WTC11 (cell line): ENCODE measurements at regions not wholly inside any gene's neighbourhood (a gene's known extent, or its start where the extent isn't known, plus 50 kb on each side); places are given as distances from the start of the nearest gene placed in this dataset.

Experiments used
- ATAC-seq: fragments of 200-7000 bp; cut with Tn5 transposase; 2 replicates; pipeline ENCODE4 v1.10.0; 2021; ENCODE audit warnings: mild to moderate bottlenecking, moderate library complexity
- CTCF ChIA-PET: fragments of 300-600 bp; sonication (Branson Sonifier 250); formaldehyde crosslinking; loops from one replicate; lab custom pipeline; 2021; ENCODE audit warnings: antibody characterized with exemption; lab: Charles Lee
- POLR2A ChIA-PET: fragments of 350-600 bp; sonication (Branson Sonifier 250); formaldehyde crosslinking; loops from one replicate; lab custom pipeline; 2021; ENCODE audit warnings: antibody characterized with exemption; lab: Charles Lee
- DNase-seq: peaks from one replicate; pipeline ENCODE4 v3.0.0; 2021; ENCODE audit warnings: low spot score
- H3K27ac Mint-ChIP-seq: 2 replicates; pipeline ENCODE4 v1.8.0; 2021; ENCODE audit warnings: mixed read lengths
- H3K27me3 Mint-ChIP-seq: 2 replicates; pipeline ENCODE4 v1.8.0; 2021; ENCODE audit warnings: low read depth, mild to moderate bottlenecking, moderate library complexity, mixed read lengths
- H3K36me3 Mint-ChIP-seq: 2 replicates; pipeline ENCODE4 v1.8.0; 2021; ENCODE audit warnings: mixed read lengths
- H3K4me1 Mint-ChIP-seq: 2 replicates; pipeline ENCODE4 v1.8.0; 2022; ENCODE audit warnings: mixed read lengths
- H3K4me3 Mint-ChIP-seq: 2 replicates; pipeline ENCODE4 v1.8.0; 2021; ENCODE audit warnings: mild to moderate bottlenecking, moderate library complexity, mixed read lengths
- H3K9me3 Mint-ChIP-seq: 2 replicates; pipeline ENCODE4 v1.8.0; 2021; ENCODE audit warnings: mixed read lengths
- CREM ChIP-seq: sonication (generic); formaldehyde crosslinking; IDR thresholded peaks from 2 replicates; pipeline ENCODE4 v1.8.1; 2022; ENCODE audit warnings: mild to moderate bottlenecking, missing genetic modification reagents, moderate library complexity
- EMX1 ChIP-seq: fragments of 250-450 bp; sonication (Bioruptor Pico); IDR thresholded peaks from 2 replicates; pipeline ENCODE4 v1.8.0; 2021; ENCODE audit warnings: mild to moderate bottlenecking
- FOXK1 ChIP-seq: sonication (generic); formaldehyde crosslinking; IDR thresholded peaks from 2 replicates; pipeline ENCODE4 v1.8.0; 2022; ENCODE audit warnings: mild to moderate bottlenecking, moderate library complexity, missing genetic modification reagents
- MYBL2 ChIP-seq: sonication (generic); formaldehyde crosslinking; IDR thresholded peaks from 2 replicates; pipeline ENCODE4 v1.8.1; 2023; ENCODE audit warnings: mild to moderate bottlenecking, moderate library complexity, missing genetic modification reagents
- RORB ChIP-seq: fragments of 250-450 bp; sonication (Bioruptor Pico); IDR thresholded peaks from 2 replicates; pipeline ENCODE4 v1.9.0; 2021; ENCODE audit warnings: mild to moderate bottlenecking
- SMAD3 ChIP-seq: sonication (generic); formaldehyde crosslinking; IDR thresholded peaks from 2 replicates; pipeline ENCODE4 v1.8.0; 2022; ENCODE audit warnings: missing genetic modification reagents, mild to moderate bottlenecking, borderline replicate concordance
- SP1 ChIP-seq: sonication (generic); formaldehyde crosslinking; conservative IDR thresholded peaks from 2 replicates; pipeline ENCODE4 v1.8.1; 2022; ENCODE audit warnings: missing genetic modification reagents
- ZNF317 ChIP-seq: sonication (generic); formaldehyde crosslinking; IDR thresholded peaks from 2 replicates; pipeline ENCODE4 v1.8.1; 2023; ENCODE audit warnings: low read depth, mild to moderate bottlenecking, moderate library complexity, missing genetic modification reagents, borderline replicate concordance
- TF ChIP-seq, protein P1 (sequence below): sonication (generic); formaldehyde crosslinking; IDR thresholded peaks from 2 replicates; pipeline ENCODE4 v1.8.1; 2022; ENCODE audit warnings: low read depth, mild to moderate bottlenecking, moderate library complexity, missing genetic modification reagents, borderline replicate concordance
- TF ChIP-seq, protein P2 (sequence below): sonication (generic); formaldehyde crosslinking; IDR thresholded peaks from 2 replicates; pipeline ENCODE4 v1.8.1; 2022; ENCODE audit warnings: missing genetic modification reagents, borderline replicate concordance
- TF ChIP-seq, protein P3 (sequence below): sonication (generic); formaldehyde crosslinking; IDR thresholded peaks from 2 replicates; pipeline ENCODE4 v1.8.0; 2023; ENCODE audit warnings: mild to moderate bottlenecking, missing genetic modification reagents
- TF ChIP-seq, protein P4 (sequence below): sonication (generic); formaldehyde crosslinking; IDR thresholded peaks from 2 replicates; pipeline ENCODE4 v1.8.1; 2022; ENCODE audit warnings: mild to moderate bottlenecking, missing genetic modification reagents, moderate library complexity, borderline replicate concordance
- TF ChIP-seq, protein P5 (sequence below): fragments of 250-450 bp; sonication (Bioruptor Pico); IDR thresholded peaks from 2 replicates; pipeline ENCODE4 v1.9.0; 2021; ENCODE audit warnings: moderate library complexity, mild to moderate bottlenecking, inconsistent platforms, borderline replicate concordance
- TF ChIP-seq, protein P6 (sequence below): sonication (generic); formaldehyde crosslinking; IDR thresholded peaks from 2 replicates; pipeline ENCODE4 v1.8.1; 2023; ENCODE audit warnings: mild to moderate bottlenecking, missing genetic modification reagents
- TF ChIP-seq, protein P7 (sequence below): sonication (generic); formaldehyde crosslinking; IDR thresholded peaks from 2 replicates; pipeline ENCODE4 v1.8.0; 2023; ENCODE audit warnings: missing genetic modification reagents, mild to moderate bottlenecking, borderline replicate concordance

DNA sequence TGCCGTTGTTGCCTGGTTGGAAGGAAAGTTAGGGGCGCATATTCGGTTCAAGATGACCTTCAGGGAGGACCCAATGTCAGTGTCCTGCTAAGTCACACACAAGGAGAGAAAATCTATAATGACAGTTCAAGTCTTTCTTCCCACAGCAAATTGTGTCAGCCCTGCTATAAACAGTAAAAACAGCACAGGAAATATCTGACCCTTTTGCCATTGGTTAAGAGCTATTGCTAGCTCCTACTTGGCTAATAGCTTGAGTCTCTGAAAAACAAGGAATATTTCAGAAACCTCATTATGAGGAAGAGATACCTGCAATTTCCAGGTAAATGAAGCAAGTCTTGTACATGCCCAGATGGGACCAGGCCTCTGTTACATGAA, 175.6 kb downstream of the SKIDA1 start:
- Mint-ChIP-seq H3K4me1 (peaks cover 19% of the 10 kb centered on the region), H3K36me3 (peaks cover 14% of the 10 kb centered on the region), H3K27ac (no peak overlapping the region; the same call in 1 of the 2 replicates), H3K9me3 (peaks cover 21% of the 10 kb centered on the region), H3K27me3 (no peaks in the 10 kb centered on the region; the same call in 1 of the 2 replicates), H3K4me3 (no peak overlapping the region)
- ChIA-PET CTCF (interaction anchor here (1.0 kb wide), 2 partner anchors 13 to 23 kb away, joined by 4 read pairs; no protein-coding TSS in a partner anchor), POLR2A (interaction anchor here (0.5 kb wide), 1 partner anchor 169 kb away, joined by 3 read pairs; no protein-coding TSS in a partner anchor)
- ATAC-seq = no peak
- TF ChIP-seq FOXK1 (CRISPR knock-in tag) = no peak
- TF ChIP-seq CREM (CRISPR knock-in tag) = no peak
- TF ChIP-seq, protein P1, sequence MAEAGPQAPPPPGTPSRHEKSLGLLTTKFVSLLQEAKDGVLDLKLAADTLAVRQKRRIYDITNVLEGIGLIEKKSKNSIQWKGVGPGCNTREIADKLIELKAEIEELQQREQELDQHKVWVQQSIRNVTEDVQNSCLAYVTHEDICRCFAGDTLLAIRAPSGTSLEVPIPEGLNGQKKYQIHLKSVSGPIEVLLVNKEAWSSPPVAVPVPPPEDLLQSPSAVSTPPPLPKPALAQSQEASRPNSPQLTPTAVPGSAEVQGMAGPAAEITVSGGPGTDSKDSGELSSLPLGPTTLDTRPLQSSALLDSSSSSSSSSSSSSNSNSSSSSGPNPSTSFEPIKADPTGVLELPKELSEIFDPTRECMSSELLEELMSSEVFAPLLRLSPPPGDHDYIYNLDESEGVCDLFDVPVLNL (CRISPR knock-in tag) = no peak
- TF ChIP-seq, protein P2, sequence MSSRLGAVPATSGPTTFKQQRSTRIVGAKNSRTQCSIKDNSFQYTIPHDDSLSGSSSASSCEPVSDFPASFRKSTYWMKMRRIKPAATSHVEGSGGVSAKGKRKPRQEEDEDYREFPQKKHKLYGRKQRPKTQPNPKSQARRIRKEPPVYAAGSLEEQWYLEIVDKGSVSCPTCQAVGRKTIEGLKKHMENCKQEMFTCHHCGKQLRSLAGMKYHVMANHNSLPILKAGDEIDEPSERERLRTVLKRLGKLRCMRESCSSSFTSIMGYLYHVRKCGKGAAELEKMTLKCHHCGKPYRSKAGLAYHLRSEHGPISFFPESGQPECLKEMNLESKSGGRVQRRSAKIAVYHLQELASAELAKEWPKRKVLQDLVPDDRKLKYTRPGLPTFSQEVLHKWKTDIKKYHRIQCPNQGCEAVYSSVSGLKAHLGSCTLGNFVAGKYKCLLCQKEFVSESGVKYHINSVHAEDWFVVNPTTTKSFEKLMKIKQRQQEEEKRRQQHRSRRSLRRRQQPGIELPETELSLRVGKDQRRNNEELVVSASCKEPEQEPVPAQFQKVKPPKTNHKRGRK (CRISPR knock-in tag) = no peak
- TF ChIP-seq ZNF317 (CRISPR knock-in tag) = no peak
- no peak for TF ChIP-seq RORB
- TF ChIP-seq, protein P3, sequence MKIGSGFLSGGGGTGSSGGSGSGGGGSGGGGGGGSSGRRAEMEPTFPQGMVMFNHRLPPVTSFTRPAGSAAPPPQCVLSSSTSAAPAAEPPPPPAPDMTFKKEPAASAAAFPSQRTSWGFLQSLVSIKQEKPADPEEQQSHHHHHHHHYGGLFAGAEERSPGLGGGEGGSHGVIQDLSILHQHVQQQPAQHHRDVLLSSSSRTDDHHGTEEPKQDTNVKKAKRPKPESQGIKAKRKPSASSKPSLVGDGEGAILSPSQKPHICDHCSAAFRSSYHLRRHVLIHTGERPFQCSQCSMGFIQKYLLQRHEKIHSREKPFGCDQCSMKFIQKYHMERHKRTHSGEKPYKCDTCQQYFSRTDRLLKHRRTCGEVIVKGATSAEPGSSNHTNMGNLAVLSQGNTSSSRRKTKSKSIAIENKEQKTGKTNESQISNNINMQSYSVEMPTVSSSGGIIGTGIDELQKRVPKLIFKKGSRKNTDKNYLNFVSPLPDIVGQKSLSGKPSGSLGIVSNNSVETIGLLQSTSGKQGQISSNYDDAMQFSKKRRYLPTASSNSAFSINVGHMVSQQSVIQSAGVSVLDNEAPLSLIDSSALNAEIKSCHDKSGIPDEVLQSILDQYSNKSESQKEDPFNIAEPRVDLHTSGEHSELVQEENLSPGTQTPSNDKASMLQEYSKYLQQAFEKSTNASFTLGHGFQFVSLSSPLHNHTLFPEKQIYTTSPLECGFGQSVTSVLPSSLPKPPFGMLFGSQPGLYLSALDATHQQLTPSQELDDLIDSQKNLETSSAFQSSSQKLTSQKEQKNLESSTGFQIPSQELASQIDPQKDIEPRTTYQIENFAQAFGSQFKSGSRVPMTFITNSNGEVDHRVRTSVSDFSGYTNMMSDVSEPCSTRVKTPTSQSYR (CRISPR knock-in tag) = no peak
- TF ChIP-seq, protein P4, sequence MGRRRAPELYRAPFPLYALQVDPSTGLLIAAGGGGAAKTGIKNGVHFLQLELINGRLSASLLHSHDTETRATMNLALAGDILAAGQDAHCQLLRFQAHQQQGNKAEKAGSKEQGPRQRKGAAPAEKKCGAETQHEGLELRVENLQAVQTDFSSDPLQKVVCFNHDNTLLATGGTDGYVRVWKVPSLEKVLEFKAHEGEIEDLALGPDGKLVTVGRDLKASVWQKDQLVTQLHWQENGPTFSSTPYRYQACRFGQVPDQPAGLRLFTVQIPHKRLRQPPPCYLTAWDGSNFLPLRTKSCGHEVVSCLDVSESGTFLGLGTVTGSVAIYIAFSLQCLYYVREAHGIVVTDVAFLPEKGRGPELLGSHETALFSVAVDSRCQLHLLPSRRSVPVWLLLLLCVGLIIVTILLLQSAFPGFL = no peak
- TF ChIP-seq, protein P5, sequence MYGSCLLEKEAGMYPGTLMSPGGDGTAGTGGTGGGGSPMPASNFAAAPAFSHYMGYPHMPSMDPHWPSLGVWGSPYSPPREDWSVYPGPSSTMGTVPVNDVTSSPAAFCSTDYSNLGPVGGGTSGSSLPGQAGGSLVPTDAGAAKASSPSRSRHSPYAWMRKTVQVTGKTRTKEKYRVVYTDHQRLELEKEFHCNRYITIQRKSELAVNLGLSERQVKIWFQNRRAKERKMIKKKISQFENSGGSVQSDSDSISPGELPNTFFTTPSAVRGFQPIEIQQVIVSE (CRISPR knock-in tag) = no peak
- TF ChIP-seq, protein P6, sequence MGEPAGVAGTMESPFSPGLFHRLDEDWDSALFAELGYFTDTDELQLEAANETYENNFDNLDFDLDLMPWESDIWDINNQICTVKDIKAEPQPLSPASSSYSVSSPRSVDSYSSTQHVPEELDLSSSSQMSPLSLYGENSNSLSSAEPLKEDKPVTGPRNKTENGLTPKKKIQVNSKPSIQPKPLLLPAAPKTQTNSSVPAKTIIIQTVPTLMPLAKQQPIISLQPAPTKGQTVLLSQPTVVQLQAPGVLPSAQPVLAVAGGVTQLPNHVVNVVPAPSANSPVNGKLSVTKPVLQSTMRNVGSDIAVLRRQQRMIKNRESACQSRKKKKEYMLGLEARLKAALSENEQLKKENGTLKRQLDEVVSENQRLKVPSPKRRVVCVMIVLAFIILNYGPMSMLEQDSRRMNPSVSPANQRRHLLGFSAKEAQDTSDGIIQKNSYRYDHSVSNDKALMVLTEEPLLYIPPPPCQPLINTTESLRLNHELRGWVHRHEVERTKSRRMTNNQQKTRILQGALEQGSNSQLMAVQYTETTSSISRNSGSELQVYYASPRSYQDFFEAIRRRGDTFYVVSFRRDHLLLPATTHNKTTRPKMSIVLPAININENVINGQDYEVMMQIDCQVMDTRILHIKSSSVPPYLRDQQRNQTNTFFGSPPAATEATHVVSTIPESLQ (CRISPR knock-in tag) = no peak
- TF ChIP-seq, protein P7, sequence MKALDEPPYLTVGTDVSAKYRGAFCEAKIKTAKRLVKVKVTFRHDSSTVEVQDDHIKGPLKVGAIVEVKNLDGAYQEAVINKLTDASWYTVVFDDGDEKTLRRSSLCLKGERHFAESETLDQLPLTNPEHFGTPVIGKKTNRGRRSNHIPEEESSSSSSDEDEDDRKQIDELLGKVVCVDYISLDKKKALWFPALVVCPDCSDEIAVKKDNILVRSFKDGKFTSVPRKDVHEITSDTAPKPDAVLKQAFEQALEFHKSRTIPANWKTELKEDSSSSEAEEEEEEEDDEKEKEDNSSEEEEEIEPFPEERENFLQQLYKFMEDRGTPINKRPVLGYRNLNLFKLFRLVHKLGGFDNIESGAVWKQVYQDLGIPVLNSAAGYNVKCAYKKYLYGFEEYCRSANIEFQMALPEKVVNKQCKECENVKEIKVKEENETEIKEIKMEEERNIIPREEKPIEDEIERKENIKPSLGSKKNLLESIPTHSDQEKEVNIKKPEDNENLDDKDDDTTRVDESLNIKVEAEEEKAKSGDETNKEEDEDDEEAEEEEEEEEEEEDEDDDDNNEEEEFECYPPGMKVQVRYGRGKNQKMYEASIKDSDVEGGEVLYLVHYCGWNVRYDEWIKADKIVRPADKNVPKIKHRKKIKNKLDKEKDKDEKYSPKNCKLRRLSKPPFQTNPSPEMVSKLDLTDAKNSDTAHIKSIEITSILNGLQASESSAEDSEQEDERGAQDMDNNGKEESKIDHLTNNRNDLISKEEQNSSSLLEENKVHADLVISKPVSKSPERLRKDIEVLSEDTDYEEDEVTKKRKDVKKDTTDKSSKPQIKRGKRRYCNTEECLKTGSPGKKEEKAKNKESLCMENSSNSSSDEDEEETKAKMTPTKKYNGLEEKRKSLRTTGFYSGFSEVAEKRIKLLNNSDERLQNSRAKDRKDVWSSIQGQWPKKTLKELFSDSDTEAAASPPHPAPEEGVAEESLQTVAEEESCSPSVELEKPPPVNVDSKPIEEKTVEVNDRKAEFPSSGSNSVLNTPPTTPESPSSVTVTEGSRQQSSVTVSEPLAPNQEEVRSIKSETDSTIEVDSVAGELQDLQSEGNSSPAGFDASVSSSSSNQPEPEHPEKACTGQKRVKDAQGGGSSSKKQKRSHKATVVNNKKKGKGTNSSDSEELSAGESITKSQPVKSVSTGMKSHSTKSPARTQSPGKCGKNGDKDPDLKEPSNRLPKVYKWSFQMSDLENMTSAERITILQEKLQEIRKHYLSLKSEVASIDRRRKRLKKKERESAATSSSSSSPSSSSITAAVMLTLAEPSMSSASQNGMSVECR (CRISPR knock-in tag) = no peak
- no peak for TF ChIP-seq SMAD3 (CRISPR knock-in tag)
- TF ChIP-seq SP1 (CRISPR knock-in tag) = no peak
- TF ChIP-seq EMX1 = no peak
- no peak for TF ChIP-seq MYBL2
- no peak for DNase-seq
